Smooth muscle cell (in vitro differentiated cells): ENCODE measurements at regions not wholly inside any gene's neighbourhood (a gene's known extent, or its start where the extent isn't known, plus 50 kb on each side); places are given as distances from the start of the nearest gene placed in this dataset.

Experiments used
- DNase-seq: peaks from one replicate; lab custom pipeline; 2025; ENCODE audit not compliant: unreplicated experiment; lab: John Stamatoyannopoulos, UW
- H2AFZ ChIP-seq: fragments of 200-600 bp; sonication (generic); 2 replicates; pipeline ENCODE4 v1.6.0; 2016; ENCODE audit warnings: antibody characterized with exemption, low read depth, mild to moderate bottlenecking
- H3F3A ChIP-seq: fragments of 200-600 bp; sonication (generic); 2 replicates; pipeline ENCODE4 v1.6.0; 2017; ENCODE audit warnings: antibody characterized with exemption, low read depth
- H3K27ac ChIP-seq: fragments of 200-600 bp; sonication (generic); 2 replicates; pipeline ENCODE4 v1.5.1; 2016; ENCODE audit warnings: low read depth, mild to moderate bottlenecking
- H3K27me3 ChIP-seq: fragments of 200-600 bp; sonication (generic); 2 replicates; pipeline ENCODE4 v1.6.1; 2016; ENCODE audit warnings: low read depth, mild to moderate bottlenecking
- H3K36me3 ChIP-seq: fragments of 200-600 bp; sonication (generic); 2 replicates; pipeline ENCODE4 v1.5.1; 2016; ENCODE audit warnings: low read depth
- H3K4me1 ChIP-seq: fragments of 200-600 bp; sonication (generic); 2 replicates; pipeline ENCODE4 v1.5.1; 2016; ENCODE audit warnings: low read depth
- H3K4me2 ChIP-seq: fragments of 200-600 bp; sonication (generic); 2 replicates; pipeline ENCODE4 v1.6.0; 2016; ENCODE audit warnings: mild to moderate bottlenecking
- H3K4me3 ChIP-seq: fragments of 200-600 bp; sonication (generic); 2 replicates; pipeline ENCODE4 v1.5.1; 2016; ENCODE audit warnings: mild to moderate bottlenecking
- H3K79me2 ChIP-seq: fragments of 200-600 bp; sonication (generic); 2 replicates; pipeline ENCODE4 v1.6.0; 2016; ENCODE audit warnings: low read depth, mild to moderate bottlenecking
- H3K9ac ChIP-seq: fragments of 200-600 bp; sonication (generic); 2 replicates; pipeline ENCODE4 v1.6.0; 2016; ENCODE audit warnings: low read depth
- H3K9me3 ChIP-seq: fragments of 200-600 bp; sonication (generic); replicated peaks from 2 replicates; pipeline ENCODE4 v1.5.1; 2016; ENCODE audit warnings: low read depth
- H4K20me1 ChIP-seq: fragments of 200-600 bp; sonication (generic); 2 replicates; pipeline ENCODE4 v1.6.0; 2016; ENCODE audit warnings: low read depth
- whole genome bisulfite sequencing: methylation state at CpG from one replicate; pipeline ENCODE4 v1.1.7; 2016; ENCODE audit warnings: low lambda C conversion rate; 5-methylcytosine and 5-hydroxymethylcytosine counted together
- TF ChIP-seq, protein P1 (sequence below): fragments of 200-600 bp; sonication (generic); IDR thresholded peaks from 2 replicates; pipeline ENCODE4 v1.5.1; 2017; ENCODE audit warnings: borderline replicate concordance, mild to moderate bottlenecking, antibody characterized with exemption; ENCODE audit not compliant: insufficient read depth, poor library complexity, severe bottlenecking

DNA sequence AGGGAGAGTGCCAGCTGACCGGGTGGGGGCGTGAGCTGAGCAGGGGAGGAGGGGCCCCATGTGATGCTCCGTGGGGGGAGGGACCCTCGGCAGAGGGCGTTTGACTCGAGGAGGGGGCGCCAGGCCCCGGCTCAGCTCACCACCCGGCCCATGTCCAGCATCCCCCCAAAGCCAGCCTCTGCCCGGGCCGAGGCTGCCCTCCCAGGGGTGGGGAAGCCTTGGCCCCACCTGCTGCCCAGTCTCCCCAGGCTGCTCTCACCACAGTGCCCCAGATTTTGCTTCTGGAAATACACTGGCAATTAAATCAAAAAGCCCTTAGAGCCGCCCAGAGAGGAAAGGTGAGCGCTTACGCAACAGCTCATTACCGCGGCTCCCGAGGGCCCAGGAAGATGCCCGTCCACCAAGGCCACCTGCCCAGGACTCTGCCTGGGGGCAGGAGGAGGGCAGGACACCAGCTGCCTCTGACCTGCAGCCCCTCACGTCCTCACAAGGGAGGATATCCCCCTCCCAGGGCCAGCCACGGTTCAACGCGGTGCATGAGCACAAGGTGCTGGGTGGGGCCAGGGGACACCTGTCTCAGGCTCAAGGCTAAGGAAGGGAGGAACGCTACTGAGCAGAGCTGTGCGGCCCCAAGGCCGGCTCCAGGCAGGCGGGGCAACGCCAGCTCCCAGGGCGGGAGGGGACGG lies 70.0 kb upstream of the INPP5A start:
- DNase-seq: no peak
- H3F3A ChIP-seq: no peaks in the 10 kb centered on the region
- TF ChIP-seq, protein P1, sequence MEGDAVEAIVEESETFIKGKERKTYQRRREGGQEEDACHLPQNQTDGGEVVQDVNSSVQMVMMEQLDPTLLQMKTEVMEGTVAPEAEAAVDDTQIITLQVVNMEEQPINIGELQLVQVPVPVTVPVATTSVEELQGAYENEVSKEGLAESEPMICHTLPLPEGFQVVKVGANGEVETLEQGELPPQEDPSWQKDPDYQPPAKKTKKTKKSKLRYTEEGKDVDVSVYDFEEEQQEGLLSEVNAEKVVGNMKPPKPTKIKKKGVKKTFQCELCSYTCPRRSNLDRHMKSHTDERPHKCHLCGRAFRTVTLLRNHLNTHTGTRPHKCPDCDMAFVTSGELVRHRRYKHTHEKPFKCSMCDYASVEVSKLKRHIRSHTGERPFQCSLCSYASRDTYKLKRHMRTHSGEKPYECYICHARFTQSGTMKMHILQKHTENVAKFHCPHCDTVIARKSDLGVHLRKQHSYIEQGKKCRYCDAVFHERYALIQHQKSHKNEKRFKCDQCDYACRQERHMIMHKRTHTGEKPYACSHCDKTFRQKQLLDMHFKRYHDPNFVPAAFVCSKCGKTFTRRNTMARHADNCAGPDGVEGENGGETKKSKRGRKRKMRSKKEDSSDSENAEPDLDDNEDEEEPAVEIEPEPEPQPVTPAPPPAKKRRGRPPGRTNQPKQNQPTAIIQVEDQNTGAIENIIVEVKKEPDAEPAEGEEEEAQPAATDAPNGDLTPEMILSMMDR: no peak
- no peak overlapping the region for H3K4me3 ChIP-seq
- H3K4me2 ChIP-seq: no peak overlapping the region
- H2AFZ ChIP-seq: no peak overlapping the region
- H4K20me1 ChIP-seq: no peaks in the 10 kb centered on the region
- no peak overlapping the region for H3K27ac ChIP-seq
- H3K36me3 ChIP-seq: no peaks in the 10 kb centered on the region
- H3K79me2 ChIP-seq: no peaks in the 10 kb centered on the region
- whole genome bisulfite sequencing: 66% methylated on average over 19 of the region's 29 CpGs
- H3K9me3 ChIP-seq: no peaks in the 10 kb centered on the region
- H3K4me1 ChIP-seq: peaks cover 8% of the 10 kb centered on the region
- H3K9ac ChIP-seq: no peak overlapping the region
- no peaks in the 10 kb centered on the region for H3K27me3 ChIP-seq

DNA sequence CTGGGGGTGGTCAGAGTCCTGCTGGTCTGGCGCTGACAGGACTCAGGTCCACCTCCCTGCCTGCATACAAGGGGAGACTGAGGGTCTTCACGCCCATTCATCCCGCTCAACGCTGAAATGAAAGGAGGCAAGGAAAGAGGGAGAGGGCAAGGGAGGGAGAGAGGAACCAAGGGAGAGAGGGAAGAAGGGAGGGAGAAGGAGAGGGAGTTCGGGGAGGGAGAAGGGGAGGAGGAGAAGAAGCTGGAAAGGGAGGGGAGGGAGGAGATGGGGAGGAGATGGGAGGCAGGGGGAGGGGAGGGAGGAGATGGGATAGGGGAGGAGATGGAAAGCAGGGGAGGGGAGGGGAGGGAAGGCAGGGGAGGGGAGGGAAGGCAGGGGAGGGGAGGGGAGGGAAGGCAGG lies 69.4 kb upstream of the INPP5A start:
- no peak for DNase-seq
- no peaks in the 10 kb centered on the region for H3K27me3 ChIP-seq
- WGBS: 70% methylated on average over 5 of the region's 5 CpGs
- no peaks in the 10 kb centered on the region for H3K79me2 ChIP-seq
- H3K4me3 ChIP-seq: no peak overlapping the region
- H3K27ac ChIP-seq: no peak overlapping the region
- H3K9ac ChIP-seq: no peak overlapping the region
- H2AFZ ChIP-seq: no peak overlapping the region
- H3K4me1 ChIP-seq: peaks cover 8% of the 10 kb centered on the region
- H4K20me1 ChIP-seq: no peaks in the 10 kb centered on the region
- no peaks in the 10 kb centered on the region for H3F3A ChIP-seq
- no peaks in the 10 kb centered on the region for H3K36me3 ChIP-seq
- TF ChIP-seq, protein P1: no peak
- H3K4me2 ChIP-seq: no peak overlapping the region
- H3K9me3 ChIP-seq: no peaks in the 10 kb centered on the region

DNA sequence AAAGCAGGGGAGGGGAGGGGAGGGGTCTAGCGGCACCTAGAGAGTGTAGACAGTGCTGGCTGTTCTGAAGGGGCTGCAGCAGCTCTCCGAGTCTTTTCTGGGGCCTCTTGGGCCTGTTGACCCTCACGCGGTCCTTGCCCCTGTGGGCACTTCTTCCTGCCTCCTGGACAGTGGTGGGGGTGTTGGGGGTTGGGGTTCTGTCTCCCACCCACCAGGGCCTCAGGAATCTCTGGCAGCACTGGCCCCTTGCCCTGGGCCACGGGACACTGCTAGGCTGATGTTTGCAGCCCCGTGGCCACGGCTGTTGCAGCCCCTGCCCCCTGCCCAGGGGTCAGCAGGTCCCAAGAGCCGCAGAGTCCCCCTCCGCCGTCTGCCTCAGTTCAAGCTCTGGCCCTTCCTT lies 68.9 kb upstream of the INPP5A start:
- H3K4me3 ChIP-seq: no peak overlapping the region
- H3K4me1 ChIP-seq: peaks cover 8% of the 10 kb centered on the region
- 87% methylated on average over 9 of the region's 10 CpGs for WGBS
- H3K27ac ChIP-seq: no peak overlapping the region
- DNase-seq: no peak
- H3K79me2 ChIP-seq: no peaks in the 10 kb centered on the region
- no peak overlapping the region for H3K4me2 ChIP-seq
- TF ChIP-seq, protein P1: no peak
- H4K20me1 ChIP-seq: no peaks in the 10 kb centered on the region
- H3K9ac ChIP-seq: no peak overlapping the region
- no peaks in the 10 kb centered on the region for H3F3A ChIP-seq
- H2AFZ ChIP-seq: no peak overlapping the region
- H3K27me3 ChIP-seq: no peaks in the 10 kb centered on the region
- H3K9me3 ChIP-seq: no peaks in the 10 kb centered on the region
- no peaks in the 10 kb centered on the region for H3K36me3 ChIP-seq
